Suprapubic skin (tissue), 4 donors: ENCODE measurements at regions not wholly inside any gene's neighbourhood (a gene's known extent, or its start where the extent isn't known, plus 50 kb on each side); places are given as distances from the start of the nearest gene placed in this dataset.

ENCODE experiments used
- POLR2A ChIP-seq, 2 donors: fragments of 450-650 bp; IDR thresholded peaks; one replicate each; pipeline ENCODE4 v1.6.1; 2017; ENCODE audit warnings: antibody characterized with exemption in 2 of 2, mild to moderate bottlenecking in 2 of 2, moderate library complexity in 2 of 2
- POLR2AphosphoS5 ChIP-seq, 3 donors: sonication (generic); formaldehyde crosslinking; IDR thresholded peaks; one replicate each; pipeline ENCODE4 v1.6.1; 2017; ENCODE audit warnings: antibody characterized with exemption in 3 of 3
- TF ChIP-seq, protein P1 (sequence below), 2 donors: fragments of 200-600 bp in 1 of 2; fragments of 450-650 bp in 1 of 2; sonication (generic) in 1 of 2; IDR thresholded peaks; one replicate each; pipeline ENCODE4 v1.5.1; 2016 to 2019; ENCODE audit warnings: antibody characterized with exemption in 2 of 2, mild to moderate bottlenecking in 1 of 2, moderate library complexity in 1 of 2

GRCh38 chr18:68314403-68314802, 400.5 kb downstream of the TMX3 start:
- TF ChIP-seq, protein P1, sequence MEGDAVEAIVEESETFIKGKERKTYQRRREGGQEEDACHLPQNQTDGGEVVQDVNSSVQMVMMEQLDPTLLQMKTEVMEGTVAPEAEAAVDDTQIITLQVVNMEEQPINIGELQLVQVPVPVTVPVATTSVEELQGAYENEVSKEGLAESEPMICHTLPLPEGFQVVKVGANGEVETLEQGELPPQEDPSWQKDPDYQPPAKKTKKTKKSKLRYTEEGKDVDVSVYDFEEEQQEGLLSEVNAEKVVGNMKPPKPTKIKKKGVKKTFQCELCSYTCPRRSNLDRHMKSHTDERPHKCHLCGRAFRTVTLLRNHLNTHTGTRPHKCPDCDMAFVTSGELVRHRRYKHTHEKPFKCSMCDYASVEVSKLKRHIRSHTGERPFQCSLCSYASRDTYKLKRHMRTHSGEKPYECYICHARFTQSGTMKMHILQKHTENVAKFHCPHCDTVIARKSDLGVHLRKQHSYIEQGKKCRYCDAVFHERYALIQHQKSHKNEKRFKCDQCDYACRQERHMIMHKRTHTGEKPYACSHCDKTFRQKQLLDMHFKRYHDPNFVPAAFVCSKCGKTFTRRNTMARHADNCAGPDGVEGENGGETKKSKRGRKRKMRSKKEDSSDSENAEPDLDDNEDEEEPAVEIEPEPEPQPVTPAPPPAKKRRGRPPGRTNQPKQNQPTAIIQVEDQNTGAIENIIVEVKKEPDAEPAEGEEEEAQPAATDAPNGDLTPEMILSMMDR (IDR thresholded peaks at IDR 0.05): no peak
- TF ChIP-seq POLR2AphosphoS5 (IDR thresholded peaks at IDR 0.05): no peak
- TF ChIP-seq POLR2A (IDR thresholded peaks at IDR 0.05): no peak
